ENCODE measurements at regions not wholly inside any gene's neighbourhood (a gene's known extent, or its start where the extent isn't known, plus 50 kb on each side); places are given as distances from the start of the nearest gene placed in this dataset.

GRCh38 chr2:13596233-13596632, 879.5 kb downstream of the TRIB2 start (continued):
- TF ChIP-seq, protein P1, sequence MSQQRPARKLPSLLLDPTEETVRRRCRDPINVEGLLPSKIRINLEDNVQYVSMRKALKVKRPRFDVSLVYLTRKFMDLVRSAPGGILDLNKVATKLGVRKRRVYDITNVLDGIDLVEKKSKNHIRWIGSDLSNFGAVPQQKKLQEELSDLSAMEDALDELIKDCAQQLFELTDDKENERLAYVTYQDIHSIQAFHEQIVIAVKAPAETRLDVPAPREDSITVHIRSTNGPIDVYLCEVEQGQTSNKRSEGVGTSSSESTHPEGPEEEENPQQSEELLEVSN (IDR thresholded peaks at IDR 0.05), result no peak
- TF ChIP-seq EZH2 (IDR thresholded peaks at IDR 0.05; ENCODE audit: low read depth, low read length, severe bottlenecking), result no peak
- TF ChIP-seq RXRA (IDR thresholded peaks at IDR 0.05; ENCODE audit: insufficient read depth, low read depth, low read length), result no peak
- no peak for TF ChIP-seq TEAD4 (IDR thresholded peaks at IDR 0.05; ENCODE audit: low read depth, low read length)
- TF ChIP-seq CTBP2 (IDR thresholded peaks at IDR 0.05; ENCODE audit: borderline replicate concordance, insufficient read depth, insufficient read length, low read length), result no peak

All from H1 (cell line).